ENCODE measurements at regions not wholly inside any gene's neighbourhood (a gene's known extent, or its start where the extent isn't known, plus 50 kb on each side); places are given as distances from the start of the nearest gene placed in this dataset.

DNA sequence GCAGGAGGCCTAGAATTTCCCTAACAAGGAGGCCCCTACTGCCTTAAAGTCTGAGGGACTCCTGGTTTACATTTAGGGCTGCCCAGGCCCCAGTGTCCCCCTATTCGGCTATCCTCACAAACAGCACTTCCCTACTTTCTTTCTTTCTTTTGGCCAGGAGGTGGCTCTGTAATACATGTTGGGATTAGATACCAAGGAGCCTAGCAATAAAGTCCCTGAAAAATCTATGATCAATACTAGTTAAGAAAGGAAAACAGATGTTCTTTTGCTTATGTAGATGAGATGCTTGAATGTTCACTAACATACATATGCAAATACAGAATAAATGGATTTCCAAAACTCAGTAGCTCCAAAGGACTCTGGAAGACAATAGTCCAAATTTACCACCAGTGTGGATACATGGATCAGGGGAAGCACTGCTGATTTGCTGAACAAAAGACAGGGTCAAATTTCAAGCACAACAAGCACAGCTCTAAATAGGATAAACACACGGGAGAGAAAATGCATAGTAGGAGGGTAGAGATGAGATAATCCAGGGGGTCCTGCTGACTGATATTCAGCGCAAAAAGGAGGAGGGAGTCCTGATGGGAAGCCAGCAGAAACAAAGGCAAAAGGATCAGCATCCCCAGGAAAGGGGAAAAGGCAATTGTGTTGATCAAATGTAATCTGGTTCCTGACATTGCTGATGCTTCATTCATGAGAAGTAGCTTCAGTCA, 240.0 kb downstream of the NUF2 start:
- Histone ChIP-seq H3K27me3 (ENCODE audit: insufficient read depth, low read length) (no peaks in the 10 kb centered on the region), H2BK120ac (ENCODE audit: insufficient read depth, low read length, poor library complexity) (no peak overlapping the region), H3K18ac (ENCODE audit: low read length) (no peak overlapping the region), H3K4me1 (ENCODE audit: control insufficient read depth in 1 of 2, insufficient read depth in 2 of 2, low read length in 2 of 2) (no peaks in the 10 kb centered on the region), H3K27ac (ENCODE audit: low read depth, low read length) (no peak overlapping the region), H2BK12ac (ENCODE audit: low read length) (no peak overlapping the region), H3K4me3 (ENCODE audit: low read depth, low read length) (no peak overlapping the region), H3K79me1 (ENCODE audit: low read length) (no peaks in the 10 kb centered on the region), H4K91ac (ENCODE audit: low read depth, low read length) (no peak overlapping the region), H3K79me2 (ENCODE audit: control insufficient read depth, insufficient read depth, low read length, poor library complexity) (no peaks in the 10 kb centered on the region), H2AFZ (ENCODE audit: insufficient read depth, low read length, poor library complexity) (no peak overlapping the region), H3K9ac (ENCODE audit: low read length) (no peak overlapping the region), H3K4me2 (ENCODE audit: low read length) (peak overlapping the region; percentile 1), H3K4ac (ENCODE audit: low read depth, low read length) (no peak overlapping the region), H3K14ac (ENCODE audit: low read length) (no peak overlapping the region), H4K12ac (ENCODE audit: low read depth, low read length) (no peak overlapping the region), H4K8ac (ENCODE audit: low read depth, low read length) (no peak overlapping the region), H2AK5ac (ENCODE audit: low read length) (no peak overlapping the region), H3K23ac (ENCODE audit: low read length) (no peak overlapping the region), H3K36me3 (ENCODE audit: control insufficient read depth in 1 of 2, insufficient read depth in 2 of 2, low read length in 2 of 2) (no peaks in the 10 kb centered on the region), H2BK5ac (ENCODE audit: low read depth, low read length, poor library complexity) (no peak overlapping the region), H3K9me3 (ENCODE audit: insufficient read depth, low read depth, low read length) (no peaks in the 10 kb centered on the region)
- no peak for DNase-seq
- whole genome bisulfite sequencing (ENCODE audit: extremely low coverage, insufficient coverage, insufficient read length) = no CpG with 5 or more reads among the region's 3 CpGs

GRCh38 chr1:163562355-163562754, 240.6 kb downstream of the NUF2 start:
- Histone ChIP-seq H2AK5ac (ENCODE audit: low read length) (no peak overlapping the region), H3K27ac (ENCODE audit: low read depth, low read length) (no peak overlapping the region), H3K23ac (ENCODE audit: low read length) (no peak overlapping the region), H3K4me2 (ENCODE audit: low read length) (peak overlapping the region; percentile 1), H3K4me1 (ENCODE audit: control insufficient read depth in 1 of 2, insufficient read depth in 2 of 2, low read length in 2 of 2) (no peaks in the 10 kb centered on the region), H4K12ac (ENCODE audit: low read depth, low read length) (no peak overlapping the region), H3K9ac (ENCODE audit: low read length) (no peak overlapping the region), H3K4ac (ENCODE audit: low read depth, low read length) (no peak overlapping the region), H3K79me2 (ENCODE audit: control insufficient read depth, insufficient read depth, low read length, poor library complexity) (no peaks in the 10 kb centered on the region), H3K9me3 (ENCODE audit: insufficient read depth, low read depth, low read length) (no peaks in the 10 kb centered on the region), H2BK120ac (ENCODE audit: insufficient read depth, low read length, poor library complexity) (no peak overlapping the region), H3K36me3 (ENCODE audit: control insufficient read depth in 1 of 2, insufficient read depth in 2 of 2, low read length in 2 of 2) (no peaks in the 10 kb centered on the region), H3K4me3 (ENCODE audit: low read depth, low read length) (no peak overlapping the region), H4K8ac (ENCODE audit: low read depth, low read length) (no peak overlapping the region), H2BK5ac (ENCODE audit: low read depth, low read length, poor library complexity) (no peak overlapping the region), H3K27me3 (ENCODE audit: insufficient read depth, low read length) (no peaks in the 10 kb centered on the region), H3K79me1 (ENCODE audit: low read length) (no peaks in the 10 kb centered on the region), H3K14ac (ENCODE audit: low read length) (no peak overlapping the region), H2BK12ac (ENCODE audit: low read length) (no peak overlapping the region), H2AFZ (ENCODE audit: insufficient read depth, low read length, poor library complexity) (no peak overlapping the region), H4K91ac (ENCODE audit: low read depth, low read length) (no peak overlapping the region), H3K18ac (ENCODE audit: low read length) (no peak overlapping the region)
- no CpG with 5 or more reads among the region's 2 CpGs for WGBS (ENCODE audit: extremely low coverage, insufficient coverage, insufficient read length)
- no peak for DNase-seq

DNA sequence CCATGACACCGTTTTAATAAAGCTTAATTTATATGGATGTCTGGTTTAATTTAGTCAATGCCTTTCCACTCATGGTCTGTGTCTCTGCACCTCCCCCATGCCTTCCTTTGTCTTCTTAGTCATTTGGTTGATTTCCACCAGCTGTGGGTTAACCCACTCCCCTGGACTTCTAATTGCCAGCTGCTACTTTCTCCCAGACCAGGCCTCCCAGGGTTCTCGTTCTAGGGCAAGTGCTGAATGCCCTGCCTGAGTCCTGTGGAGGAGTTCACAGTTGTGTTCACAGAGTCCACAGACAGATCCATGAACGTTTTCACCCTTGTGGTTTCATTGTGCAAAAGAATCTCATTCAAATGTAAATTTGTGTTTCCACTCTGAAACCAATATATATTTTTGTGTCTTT, 243.4 kb downstream of the NUF2 start:
- Histone ChIP-seq H3K4me2 (ENCODE audit: low read length) (no peak overlapping the region), H3K18ac (ENCODE audit: low read length) (no peak overlapping the region), H4K91ac (ENCODE audit: low read depth, low read length) (no peak overlapping the region), H2AFZ (ENCODE audit: insufficient read depth, low read length, poor library complexity) (no peak overlapping the region), H3K23ac (ENCODE audit: low read length) (no peak overlapping the region), H3K14ac (ENCODE audit: low read length) (no peak overlapping the region), H3K4me3 (ENCODE audit: low read depth, low read length) (no peak overlapping the region), H2BK120ac (ENCODE audit: insufficient read depth, low read length, poor library complexity) (no peak overlapping the region), H3K27me3 (ENCODE audit: insufficient read depth, low read length) (no peaks in the 10 kb centered on the region), H3K36me3 (ENCODE audit: control insufficient read depth in 1 of 2, insufficient read depth in 2 of 2, low read length in 2 of 2) (no peaks in the 10 kb centered on the region), H3K4me1 (ENCODE audit: control insufficient read depth in 1 of 2, insufficient read depth in 2 of 2, low read length in 2 of 2) (no peaks in the 10 kb centered on the region), H3K79me1 (ENCODE audit: low read length) (no peaks in the 10 kb centered on the region), H4K12ac (ENCODE audit: low read depth, low read length) (no peak overlapping the region), H3K9ac (ENCODE audit: low read length) (no peak overlapping the region), H2AK5ac (ENCODE audit: low read length) (no peak overlapping the region), H3K4ac (ENCODE audit: low read depth, low read length) (no peak overlapping the region), H3K9me3 (ENCODE audit: insufficient read depth, low read depth, low read length) (no peaks in the 10 kb centered on the region), H3K79me2 (ENCODE audit: control insufficient read depth, insufficient read depth, low read length, poor library complexity) (no peaks in the 10 kb centered on the region), H4K8ac (ENCODE audit: low read depth, low read length) (no peak overlapping the region), H3K27ac (ENCODE audit: low read depth, low read length) (no peak overlapping the region), H2BK12ac (ENCODE audit: low read length) (no peak overlapping the region), H2BK5ac (ENCODE audit: low read depth, low read length, poor library complexity) (no peak overlapping the region)
- no CpG with 5 or more reads among the region's 3 CpGs for WGBS (ENCODE audit: extremely low coverage, insufficient coverage, insufficient read length)
- no peak for DNase-seq

GRCh38 chr1:163570071-163570470, 248.3 kb downstream of the NUF2 start:
- Histone ChIP-seq H3K4me1 (ENCODE audit: control insufficient read depth in 1 of 2, insufficient read depth in 2 of 2, low read length in 2 of 2) (no peaks in the 10 kb centered on the region), H3K27ac (ENCODE audit: low read depth, low read length) (no peak overlapping the region)

More at GRCh38 chr1:163570071-163570470, 248.3 kb downstream of the NUF2 start:
- no peak for DNase-seq
- no peak overlapping the region for H3K18ac ChIP-seq (ENCODE audit: low read length)
- no peak overlapping the region for H4K91ac ChIP-seq (ENCODE audit: low read depth, low read length)
- no peak overlapping the region for H3K4me3 ChIP-seq (ENCODE audit: low read depth, low read length)
- H3K9me3 ChIP-seq (ENCODE audit: insufficient read depth, low read depth, low read length) = no peaks in the 10 kb centered on the region
- no peak overlapping the region for H2AFZ ChIP-seq (ENCODE audit: insufficient read depth, low read length, poor library complexity)
- no peaks in the 10 kb centered on the region for H3K27me3 ChIP-seq (ENCODE audit: insufficient read depth, low read length)
- H2BK120ac ChIP-seq (ENCODE audit: insufficient read depth, low read length, poor library complexity) = no peak overlapping the region
- H3K14ac ChIP-seq (ENCODE audit: low read length) = no peak overlapping the region
- no peak overlapping the region for H3K4me2 ChIP-seq (ENCODE audit: low read length)
- H3K9ac ChIP-seq (ENCODE audit: low read length) = no peak overlapping the region
- no peaks in the 10 kb centered on the region for H3K79me2 ChIP-seq (ENCODE audit: control insufficient read depth, insufficient read depth, low read length, poor library complexity)
- no peaks in the 10 kb centered on the region for H3K79me1 ChIP-seq (ENCODE audit: low read length)
- no peak overlapping the region for H3K4ac ChIP-seq (ENCODE audit: low read depth, low read length)
- no peak overlapping the region for H4K8ac ChIP-seq (ENCODE audit: low read depth, low read length)
- H2BK5ac ChIP-seq (ENCODE audit: low read depth, low read length, poor library complexity) = no peak overlapping the region
- no peak overlapping the region for H2AK5ac ChIP-seq (ENCODE audit: low read length)
- no peak overlapping the region for H4K12ac ChIP-seq (ENCODE audit: low read depth, low read length)
- H3K23ac ChIP-seq (ENCODE audit: low read length) = no peak overlapping the region
- H2BK12ac ChIP-seq (ENCODE audit: low read length) = no peak overlapping the region
- WGBS (ENCODE audit: extremely low coverage, insufficient coverage, insufficient read length) = no CpG with 5 or more reads among the region's 4 CpGs
- no peaks in the 10 kb centered on the region for H3K36me3 ChIP-seq (ENCODE audit: control insufficient read depth in 1 of 2, insufficient read depth in 2 of 2, low read length in 2 of 2)
